ENCODE measurements at regions not wholly inside any gene's neighbourhood (a gene's known extent, or its start where the extent isn't known, plus 50 kb on each side); places are given as distances from the start of the nearest gene placed in this dataset.

GRCh38 chr12:30531731-30532678 is 163.7 kb downstream of the IPO8 start:
- H3K9ac ChIP-seq (ENCODE audit: control insufficient read depth, extremely low read depth, insufficient read depth, low read length): no peak overlapping the region
- dilution Hi-C loops (cut with MboI; ENCODE audit: extremely low pct_ligation_motif_present, low sequenced_read_pairs): no loop called here
- DNase-seq (ENCODE audit: low read depth, low spot score) (no peak), FAIRE-seq (no peak)
- H3K4me3 ChIP-seq (ENCODE audit: control insufficient read depth in 2 of 3, extremely low read depth in 1 of 3, insufficient read depth in 2 of 3, low read depth in 1 of 3, low read length in 3 of 3): no peak overlapping the region
- no peaks in the 10 kb centered on the region for H3K27me3 ChIP-seq (ENCODE audit: control insufficient read depth, extremely low read depth, insufficient read depth, low read length)
- H3K27ac ChIP-seq (ENCODE audit: control insufficient read depth, insufficient read depth, low read length): no peak overlapping the region
- TF ChIP-seq, protein P1, sequence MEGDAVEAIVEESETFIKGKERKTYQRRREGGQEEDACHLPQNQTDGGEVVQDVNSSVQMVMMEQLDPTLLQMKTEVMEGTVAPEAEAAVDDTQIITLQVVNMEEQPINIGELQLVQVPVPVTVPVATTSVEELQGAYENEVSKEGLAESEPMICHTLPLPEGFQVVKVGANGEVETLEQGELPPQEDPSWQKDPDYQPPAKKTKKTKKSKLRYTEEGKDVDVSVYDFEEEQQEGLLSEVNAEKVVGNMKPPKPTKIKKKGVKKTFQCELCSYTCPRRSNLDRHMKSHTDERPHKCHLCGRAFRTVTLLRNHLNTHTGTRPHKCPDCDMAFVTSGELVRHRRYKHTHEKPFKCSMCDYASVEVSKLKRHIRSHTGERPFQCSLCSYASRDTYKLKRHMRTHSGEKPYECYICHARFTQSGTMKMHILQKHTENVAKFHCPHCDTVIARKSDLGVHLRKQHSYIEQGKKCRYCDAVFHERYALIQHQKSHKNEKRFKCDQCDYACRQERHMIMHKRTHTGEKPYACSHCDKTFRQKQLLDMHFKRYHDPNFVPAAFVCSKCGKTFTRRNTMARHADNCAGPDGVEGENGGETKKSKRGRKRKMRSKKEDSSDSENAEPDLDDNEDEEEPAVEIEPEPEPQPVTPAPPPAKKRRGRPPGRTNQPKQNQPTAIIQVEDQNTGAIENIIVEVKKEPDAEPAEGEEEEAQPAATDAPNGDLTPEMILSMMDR (optimal IDR thresholded peaks at IDR 0.05 in 1 of 3, IDR thresholded peaks at IDR 0.05 in 1 of 3, conservative IDR thresholded peaks at IDR 0.05 in 1 of 3; ENCODE audit: extremely low read depth in 1 of 3, insufficient read depth in 2 of 3, low read length in 3 of 3): no peak
- TF ChIP-seq EZH2 (IDR thresholded peaks at IDR 0.05; ENCODE audit: low read length): no peak
- H3K79me2 ChIP-seq (ENCODE audit: control insufficient read depth, insufficient read depth, low read length): no peaks in the 10 kb centered on the region
- peak overlapping the region; percentile 69 for H2AFZ ChIP-seq (ENCODE audit: control insufficient read depth, low read length)
- no peaks in the 10 kb centered on the region for H4K20me1 ChIP-seq (ENCODE audit: control insufficient read depth, extremely low read depth, insufficient read depth, low read length)
- H3K9me1 ChIP-seq (ENCODE audit: control insufficient read depth, extremely low read depth, insufficient read depth, low read length): no peaks in the 10 kb centered on the region
- no peaks in the 10 kb centered on the region for H3K9me3 ChIP-seq (ENCODE audit: control insufficient read depth, low read depth, low read length)
- no peaks in the 10 kb centered on the region for H3K4me1 ChIP-seq (ENCODE audit: control insufficient read depth, extremely low read depth, insufficient read depth, low read length)
- H3K36me3 ChIP-seq (ENCODE audit: control insufficient read depth in 2 of 2, extremely low read depth in 1 of 2, insufficient read depth in 2 of 2, low read length in 2 of 2): no peaks in the 10 kb centered on the region
- peak overlapping the region; percentile 37 for H3K4me2 ChIP-seq (ENCODE audit: control insufficient read depth, extremely low read depth, insufficient read depth, low read depth, low read length)

- TF ChIP-seq EZH2 (IDR thresholded peaks at IDR 0.05; ENCODE audit: low read length): no peak
- H3K4me1 ChIP-seq (ENCODE audit: control insufficient read depth, extremely low read depth, insufficient read depth, low read length): no peaks in the 10 kb centered on the region
- no peak overlapping the region for H3K9ac ChIP-seq (ENCODE audit: control insufficient read depth, extremely low read depth, insufficient read depth, low read length)
- no peaks in the 10 kb centered on the region for H3K79me2 ChIP-seq (ENCODE audit: control insufficient read depth, insufficient read depth, low read length)
- dilution Hi-C loops (cut with MboI; ENCODE audit: extremely low pct_ligation_motif_present, low sequenced_read_pairs): no loop called here
- no peaks in the 10 kb centered on the region for H3K9me1 ChIP-seq (ENCODE audit: control insufficient read depth, extremely low read depth, insufficient read depth, low read length)
- H3K36me3 ChIP-seq (ENCODE audit: control insufficient read depth in 2 of 2, extremely low read depth in 1 of 2, insufficient read depth in 2 of 2, low read length in 2 of 2): no peaks in the 10 kb centered on the region
- no peak for FAIRE-seq
- no peaks in the 10 kb centered on the region for H3K9me3 ChIP-seq (ENCODE audit: control insufficient read depth, low read depth, low read length)
- no peaks in the 10 kb centered on the region for H3K27me3 ChIP-seq (ENCODE audit: control insufficient read depth, extremely low read depth, insufficient read depth, low read length)
- H3K4me3 ChIP-seq (ENCODE audit: control insufficient read depth in 2 of 3, extremely low read depth in 1 of 3, insufficient read depth in 2 of 3, low read depth in 1 of 3, low read length in 3 of 3): no peak overlapping the region
- H2AFZ ChIP-seq (ENCODE audit: control insufficient read depth, low read length): no peak overlapping the region
- H3K27ac ChIP-seq (ENCODE audit: control insufficient read depth, insufficient read depth, low read length): no peak overlapping the region
- DNase-seq (ENCODE audit: low read depth, low spot score): no peak
- no peak overlapping the region for H3K4me2 ChIP-seq (ENCODE audit: control insufficient read depth, extremely low read depth, insufficient read depth, low read depth, low read length)
- H4K20me1 ChIP-seq (ENCODE audit: control insufficient read depth, extremely low read depth, insufficient read depth, low read length): no peaks in the 10 kb centered on the region
These were observed 166.0 kb downstream of the IPO8 start for GRCh38 chr12:30529489-30530269.

Data from keratinocyte (primary cell).